H9 (cell line): ENCODE measurements at regions not wholly inside any gene's neighbourhood (a gene's known extent, or its start where the extent isn't known, plus 50 kb on each side); places are given as distances from the start of the nearest gene placed in this dataset.

Experiments
- DNase-seq: peaks from one replicate; pipeline ENCODE4 v3.0.0-alpha.2; 2017
- H2AFZ ChIP-seq: one replicate; pipeline ENCODE4 v1.6.1; 2013; ENCODE audit warnings: mild to moderate bottlenecking, low read length, control low read depth, moderate library complexity
- H2AK5ac ChIP-seq: 2 replicates; pipeline ENCODE4 v1.6.1; 2013; ENCODE audit warnings: low read length, control low read depth, mixed read lengths; ENCODE audit not compliant: insufficient read length
- H2BK120ac ChIP-seq: one replicate; pipeline ENCODE4 v1.6.1; 2013; ENCODE audit warnings: low read depth, mild to moderate bottlenecking, low read length, control low read depth, inconsistent platforms; ENCODE audit not compliant: poor library complexity, severe bottlenecking
- H2BK12ac ChIP-seq: 2 replicates; pipeline ENCODE4 v1.6.1; 2013; ENCODE audit warnings: low read length, control low read depth, mixed read lengths, low read depth; ENCODE audit not compliant: insufficient read length
- H2BK15ac ChIP-seq: 2 replicates; pipeline ENCODE4 v1.6.1; 2013; ENCODE audit warnings: low read depth, low read length, control low read depth
- H2BK20ac ChIP-seq: one replicate; pipeline ENCODE4 v1.6.1; 2013; ENCODE audit warnings: low read depth, mild to moderate bottlenecking, low read length, control low read depth, inconsistent platforms; ENCODE audit not compliant: poor library complexity, severe bottlenecking
- H2BK5ac ChIP-seq: 2 replicates; pipeline ENCODE4 v1.6.1; 2013; ENCODE audit warnings: low read length, control low read depth, mixed read lengths; ENCODE audit not compliant: insufficient read length
- H3K14ac ChIP-seq: 2 replicates; pipeline ENCODE4 v1.6.1; 2013; ENCODE audit warnings: low read length, control low read depth; ENCODE audit not compliant: insufficient read depth
- H3K18ac ChIP-seq: 2 replicates; pipeline ENCODE4 v1.6.1; 2013; ENCODE audit warnings: low read depth, mild to moderate bottlenecking, mixed read lengths, low read length, control low read depth; ENCODE audit not compliant: insufficient read length
- H3K23ac ChIP-seq: 2 replicates; pipeline ENCODE4 v1.6.1; 2013; ENCODE audit warnings: low read length, control low read depth, mixed read lengths, low read depth; ENCODE audit not compliant: insufficient read length
- H3K23me2 ChIP-seq: 2 replicates; pipeline ENCODE4 v1.6.1; 2013; ENCODE audit warnings: low read depth, mild to moderate bottlenecking, mixed read lengths, low read length, control low read depth; ENCODE audit not compliant: insufficient read length, poor library complexity, severe bottlenecking
- H3K27ac ChIP-seq: 2 replicates; pipeline ENCODE4 v1.5.1; 2013; ENCODE audit warnings: low read length, control low read depth, mixed read lengths, low read depth; ENCODE audit not compliant: insufficient read length
- H3K27me3 ChIP-seq: 2 replicates; pipeline ENCODE4 v1.6.1; 2013; ENCODE audit warnings: low read length, control low read depth, inconsistent platforms; ENCODE audit not compliant: insufficient read depth
- H3K4ac ChIP-seq: 2 replicates; pipeline ENCODE4 v1.6.1; 2013; ENCODE audit warnings: low read depth, mild to moderate bottlenecking, control low read depth, inconsistent platforms, low read length, moderate library complexity
- H3K4me1 ChIP-seq: 2 replicates; pipeline ENCODE4 v1.6.1; 2013; ENCODE audit warnings: low read length, control low read depth, inconsistent platforms; ENCODE audit not compliant: insufficient read depth
- H3K4me2 ChIP-seq: 2 replicates; pipeline ENCODE4 v1.6.1; 2013; ENCODE audit warnings: low read length, control low read depth, mixed read lengths; ENCODE audit not compliant: insufficient read length, insufficient read depth
- H3K56ac ChIP-seq: 2 replicates; pipeline ENCODE4 v1.6.1; 2013; ENCODE audit warnings: low read depth, mild to moderate bottlenecking, mixed read lengths, low read length, control low read depth; ENCODE audit not compliant: insufficient read length
- H3K79me1 ChIP-seq: 2 replicates; pipeline ENCODE4 v1.6.1; 2013; ENCODE audit warnings: low read depth, mild to moderate bottlenecking, moderate library complexity, low read length, control low read depth, inconsistent platforms; ENCODE audit not compliant: insufficient read depth, poor library complexity, severe bottlenecking
- H3K79me2 ChIP-seq: 2 replicates; pipeline ENCODE4 v1.6.1; 2013; ENCODE audit warnings: low read length, control low read depth, inconsistent platforms; ENCODE audit not compliant: insufficient read depth
- H3K9ac ChIP-seq: 2 replicates; pipeline ENCODE4 v1.6.1; 2013; ENCODE audit warnings: low read length, control low read depth, mixed read lengths; ENCODE audit not compliant: insufficient read length; ENCODE audit errors: extremely low read depth
- H3K9me3 ChIP-seq: one replicate; pipeline ENCODE4 v1.6.1; 2013; ENCODE audit warnings: low read depth, low read length, inconsistent platforms; ENCODE audit not compliant: control insufficient read depth
- H3T11ph ChIP-seq: one replicate; pipeline ENCODE4 v1.6.1; 2013; ENCODE audit warnings: mild to moderate bottlenecking, low read length, control low read depth, inconsistent platforms
- H4K20me1 ChIP-seq: one replicate; pipeline ENCODE4 v1.6.1; 2013; ENCODE audit not compliant: control insufficient read depth, insufficient read length, insufficient read depth
- H4K5ac ChIP-seq: 2 replicates; pipeline ENCODE4 v1.6.1; 2013; ENCODE audit warnings: low read depth, mild to moderate bottlenecking, mixed read lengths, low read length, control low read depth; ENCODE audit not compliant: insufficient read length
- H4K8ac ChIP-seq: replicated peaks from 2 replicates; pipeline ENCODE4 v1.6.1; 2013; ENCODE audit warnings: low read length, control low read depth, mixed read lengths, low read depth; ENCODE audit not compliant: insufficient read length
- H4K91ac ChIP-seq: 2 replicates; pipeline ENCODE4 v1.6.1; 2013; ENCODE audit warnings: low read depth, mild to moderate bottlenecking, moderate library complexity, mixed read lengths, low read length, control low read depth; ENCODE audit not compliant: insufficient read length
- H3K27ac Mint-ChIP-seq, 3 experiments: 2 replicates in 2 of 3; 3 replicates in 1 of 3; pipeline ENCODE4 v1.8.0; 2020 to 2021; ENCODE audit warnings: mixed read lengths in 3 of 3, mild to moderate bottlenecking in 1 of 3, moderate library complexity in 1 of 3
- H3K27me3 Mint-ChIP-seq: 2 replicates; pipeline ENCODE4 v1.8.0; 2021; ENCODE audit warnings: low read depth, mild to moderate bottlenecking, moderate library complexity, mixed read lengths
- H3K36me3 Mint-ChIP-seq, 3 experiments: 2 replicates in 2 of 3; 3 replicates in 1 of 3; pipeline ENCODE4 v1.8.0; 2020 to 2021; ENCODE audit warnings: low read depth in 3 of 3, mixed read lengths in 3 of 3; ENCODE audit not compliant: insufficient read depth in 1 of 3
- H3K4me1 Mint-ChIP-seq, 2 experiments: 2 replicates each; pipeline ENCODE4 v1.8.0; 2020; ENCODE audit warnings: mixed read lengths in 2 of 2
- H3K4me3 Mint-ChIP-seq, 2 experiments: 2 replicates in 1 of 2; 3 replicates in 1 of 2; pipeline ENCODE4 v1.8.0; 2020 to 2021; ENCODE audit warnings: mild to moderate bottlenecking in 2 of 2, mixed read lengths in 2 of 2, moderate library complexity in 1 of 2
- H3K9me3 Mint-ChIP-seq, 2 experiments: 2 replicates in 1 of 2; 3 replicates in 1 of 2; pipeline ENCODE4 v1.8.0; 2020; ENCODE audit warnings: mild to moderate bottlenecking in 2 of 2, mixed read lengths in 2 of 2, moderate library complexity in 1 of 2
- WGBS: extraction: QIAGEN DNeasy Blood & Tissue Kit; methylation state at CpG from one replicate; pipeline ENCODE4 v1.1.7; 2013; ENCODE audit warnings: missing lambda C conversion rate, low lambda C conversion rate, mixed read lengths; ENCODE audit not compliant: insufficient read length; ENCODE audit errors: extremely low coverage; 5-methylcytosine and 5-hydroxymethylcytosine counted together
- TF ChIP-seq, protein P1 (sequence below): fragments of 200-600 bp; sonication (generic); conservative IDR thresholded peaks from 3 replicates; pipeline ENCODE4 v1.8.0; 2021; ENCODE audit warnings: antibody characterized with exemption, mild to moderate bottlenecking

DNA sequence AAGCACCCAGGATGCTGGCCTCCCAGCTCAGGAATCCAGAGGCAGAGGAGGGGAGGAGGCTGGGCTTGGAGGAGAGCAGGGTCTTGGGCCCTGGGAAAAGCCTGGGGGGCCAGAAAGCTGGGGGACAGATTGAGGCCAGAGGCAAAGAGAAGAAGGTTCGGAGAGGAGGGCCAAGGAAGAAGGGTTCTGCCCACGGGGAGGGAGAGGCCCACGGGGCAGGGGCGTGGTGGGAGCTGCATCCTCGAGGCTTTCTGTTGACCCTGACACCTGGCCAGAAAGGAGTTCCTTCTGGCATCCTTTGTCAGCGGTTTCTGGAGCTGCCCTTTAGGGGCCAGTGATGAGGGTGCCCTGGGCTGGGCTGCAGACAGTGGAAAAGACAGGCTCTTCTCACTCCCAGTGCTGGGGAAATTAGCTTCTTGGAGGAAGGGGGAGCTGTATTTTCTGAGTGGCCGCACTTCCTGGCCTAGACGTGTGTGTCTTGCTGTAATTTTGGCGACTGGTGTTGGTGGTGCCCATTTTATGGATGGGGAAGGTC is 308.7 kb downstream of the SEC14L1 start:
- H2BK120ac ChIP-seq = no peak overlapping the region
- Mint-ChIP-seq H3K9me3 (no peaks in the 10 kb centered on the region; a peak in 1 of 5 replicates), H3K36me3 (peaks cover 0 to 2% (median 0%) of the 10 kb centered on the region in 3 experiments; a peak in 3 of 7 replicates), H3K4me1 (peaks cover 44 to 58% of the 10 kb centered on the region in 2 experiments), H3K4me3 (peak overlapping the region in 1 of 2 experiments; percentile 91; a peak in 2 of 5 replicates), H3K27ac (peak overlapping the region; percentile 81 to 84 (median 82); a peak in 6 of 7 replicates), H3K27me3 (no peaks in the 10 kb centered on the region; the same call in 1 of the 2 replicates)
- peaks cover 18% of the 10 kb centered on the region for H3K23me2 ChIP-seq
- H3K4me1 ChIP-seq = peaks cover 11% of the 10 kb centered on the region; the same call in 1 of the 2 replicates
- TF ChIP-seq, protein P1, sequence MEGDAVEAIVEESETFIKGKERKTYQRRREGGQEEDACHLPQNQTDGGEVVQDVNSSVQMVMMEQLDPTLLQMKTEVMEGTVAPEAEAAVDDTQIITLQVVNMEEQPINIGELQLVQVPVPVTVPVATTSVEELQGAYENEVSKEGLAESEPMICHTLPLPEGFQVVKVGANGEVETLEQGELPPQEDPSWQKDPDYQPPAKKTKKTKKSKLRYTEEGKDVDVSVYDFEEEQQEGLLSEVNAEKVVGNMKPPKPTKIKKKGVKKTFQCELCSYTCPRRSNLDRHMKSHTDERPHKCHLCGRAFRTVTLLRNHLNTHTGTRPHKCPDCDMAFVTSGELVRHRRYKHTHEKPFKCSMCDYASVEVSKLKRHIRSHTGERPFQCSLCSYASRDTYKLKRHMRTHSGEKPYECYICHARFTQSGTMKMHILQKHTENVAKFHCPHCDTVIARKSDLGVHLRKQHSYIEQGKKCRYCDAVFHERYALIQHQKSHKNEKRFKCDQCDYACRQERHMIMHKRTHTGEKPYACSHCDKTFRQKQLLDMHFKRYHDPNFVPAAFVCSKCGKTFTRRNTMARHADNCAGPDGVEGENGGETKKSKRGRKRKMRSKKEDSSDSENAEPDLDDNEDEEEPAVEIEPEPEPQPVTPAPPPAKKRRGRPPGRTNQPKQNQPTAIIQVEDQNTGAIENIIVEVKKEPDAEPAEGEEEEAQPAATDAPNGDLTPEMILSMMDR = no peak
- no CpG with 5 or more reads among the region's 9 CpGs for WGBS
- H2AFZ ChIP-seq = no peak overlapping the region
- no peak overlapping the region for H3K27ac ChIP-seq
- H3K9me3 ChIP-seq = no peaks in the 10 kb centered on the region
- no peak overlapping the region for H2BK5ac ChIP-seq
- H2BK15ac ChIP-seq = no peak overlapping the region
- peaks cover 10% of the 10 kb centered on the region for H3K79me1 ChIP-seq
- H3K4ac ChIP-seq = no peak overlapping the region
- H3K9ac ChIP-seq = no peak overlapping the region
- H2AK5ac ChIP-seq = no peak overlapping the region
- H3K79me2 ChIP-seq = peaks cover 9% of the 10 kb centered on the region; the same call in 1 of the 2 replicates
- no peak overlapping the region for H3T11ph ChIP-seq
- H2BK20ac ChIP-seq = no peak overlapping the region
- no peak for DNase-seq
- no peak overlapping the region for H3K23ac ChIP-seq
- H3K56ac ChIP-seq = no peak overlapping the region
- no peak overlapping the region for H3K18ac ChIP-seq
- no peaks in the 10 kb centered on the region for H3K27me3 ChIP-seq
- no peak overlapping the region for H4K5ac ChIP-seq
- H2BK12ac ChIP-seq = no peak overlapping the region
- peaks cover 3% of the 10 kb centered on the region for H4K20me1 ChIP-seq
- no peak overlapping the region for H4K91ac ChIP-seq
- no peak overlapping the region; the same call in 1 of the 2 replicates for H3K14ac ChIP-seq
- H3K4me2 ChIP-seq = no peak overlapping the region
- H4K8ac ChIP-seq = no peak overlapping the region
